ENCODE measurements at regions not wholly inside any gene's neighbourhood (a gene's known extent, or its start where the extent isn't known, plus 50 kb on each side); places are given as distances from the start of the nearest gene placed in this dataset.

DNA sequence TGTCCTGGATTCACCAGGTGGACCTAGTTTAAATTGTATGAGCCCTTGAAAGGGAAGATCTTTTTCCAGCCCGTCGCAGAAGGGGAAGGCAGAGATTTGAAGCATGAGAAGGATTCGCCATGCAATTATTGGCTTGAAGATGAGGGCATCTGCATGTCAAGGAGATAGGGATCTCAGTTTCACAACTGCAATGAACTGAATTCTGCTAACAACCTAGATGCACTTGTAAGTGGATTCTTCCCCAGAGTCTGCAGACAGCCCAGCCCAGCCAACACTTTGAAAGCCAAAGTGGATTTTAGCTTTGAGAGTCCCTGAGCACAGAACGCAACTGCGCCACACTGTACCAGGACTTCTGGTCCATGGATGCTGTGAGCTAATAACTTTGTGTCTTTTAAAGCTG is 286.0 kb downstream of the TSN start:
- TF ChIP-seq POLR2A (IDR thresholded peaks at IDR 0.05) (no peak), EP300 (IDR thresholded peaks at IDR 0.05) (no peak)

All from ovary (tissue), 1 donor.